IMR-90 (cell line): ENCODE measurements at regions not wholly inside any gene's neighbourhood (a gene's known extent, or its start where the extent isn't known, plus 50 kb on each side); places are given as distances from the start of the nearest gene placed in this dataset.
A peak's percentile ranks its signal among the peaks of the same experiment; 100 is the strongest.

Experiments used
- ATAC-seq: fragments of 200-7000 bp; cut with Tn5 transposase; 2 replicates; pipeline ENCODE4 v1.9.1; 2020; ENCODE audit warnings: low read depth, mild to moderate bottlenecking, moderate library complexity
- BruUV-seq: library from RNA; stranded (reverse); fragments of 400-500 nt; replicated peaks from 2 replicates; lab custom pipeline; 2021; lab: Mats Ljungman, UMichigan
- CTCF ChIA-PET: fragments of 300-600 bp; formaldehyde crosslinking; extraction: SDS; loops from one replicate; lab custom pipeline; 2021; ENCODE audit warnings: antibody characterized with exemption; lab: Yijun Ruan, JAX
- POLR2A ChIA-PET: fragments of 300-600 bp; sonication (Branson Sonifier 250); formaldehyde crosslinking; loops from one replicate; lab custom pipeline; 2022; ENCODE audit warnings: antibody characterized with exemption; ENCODE audit not compliant: unreplicated experiment; lab: Charles Lee
- DNase-seq: peaks from one replicate; pipeline ENCODE4 v3.0.0; 2013
- H2AFZ ChIP-seq: replicated peaks from 2 replicates; pipeline ENCODE3; 2013; ENCODE audit warnings: low read length, mild to moderate bottlenecking; ENCODE audit not compliant: poor library complexity
- H2AK5ac ChIP-seq: 2 replicates; pipeline ENCODE4 v1.6.1; 2013; ENCODE audit warnings: low read depth, low read length, inconsistent platforms
- H2AK9ac ChIP-seq: replicated peaks from 2 replicates; pipeline ENCODE3; 2013; ENCODE audit warnings: mild to moderate bottlenecking, low read depth, low read length, moderate library complexity; ENCODE audit not compliant: poor library complexity
- H2BK120ac ChIP-seq: 2 replicates; pipeline ENCODE4 v1.6.1; 2013; ENCODE audit warnings: low read depth, low read length, inconsistent platforms
- H2BK15ac ChIP-seq: 3 replicates; pipeline ENCODE4 v1.6.1; 2013; ENCODE audit warnings: low read depth, low read length, inconsistent platforms
- H2BK20ac ChIP-seq: 2 replicates; pipeline ENCODE4 v1.6.1; 2013; ENCODE audit warnings: low read depth, mild to moderate bottlenecking, inconsistent platforms, low read length, moderate library complexity
- H2BK5ac ChIP-seq: 2 replicates; pipeline ENCODE4 v1.6.1; 2013; ENCODE audit warnings: mild to moderate bottlenecking, low read depth, low read length, inconsistent platforms; ENCODE audit not compliant: poor library complexity, severe bottlenecking
- H3K14ac ChIP-seq: replicated peaks from 2 replicates; pipeline ENCODE4 v1.6.1; 2013; ENCODE audit warnings: low read depth, low read length, inconsistent platforms
- H3K18ac ChIP-seq: 2 replicates; pipeline ENCODE4 v1.6.1; 2013; ENCODE audit warnings: low read depth, low read length, control low read depth
- H3K23ac ChIP-seq: 2 replicates; pipeline ENCODE4 v1.6.1; 2013; ENCODE audit warnings: low read depth, low read length, inconsistent platforms
- H3K27ac ChIP-seq: 2 replicates; pipeline ENCODE4 v1.5.1; 2013; ENCODE audit warnings: mild to moderate bottlenecking, control low read depth, low read length; ENCODE audit not compliant: insufficient read depth
- H3K27me3 ChIP-seq: 2 replicates; pipeline ENCODE4 v1.6.1; 2013; ENCODE audit warnings: low read length; ENCODE audit not compliant: control insufficient read depth, insufficient read depth
- H3K36me3 ChIP-seq: 2 replicates; pipeline ENCODE4 v1.6.1; 2013; ENCODE audit warnings: low read length, mixed read lengths; ENCODE audit not compliant: control insufficient read depth, insufficient read depth
- H3K4ac ChIP-seq: 2 replicates; pipeline ENCODE4 v1.6.1; 2013; ENCODE audit warnings: low read depth, low read length, inconsistent platforms
- H3K4me1 ChIP-seq: 2 replicates; pipeline ENCODE4 v1.6.1; 2013; ENCODE audit warnings: low read length, mixed read lengths; ENCODE audit not compliant: control insufficient read depth, insufficient read depth
- H3K4me2 ChIP-seq: 2 replicates; pipeline ENCODE4 v1.6.1; 2013; ENCODE audit warnings: low read depth, mild to moderate bottlenecking, control low read depth, low read length, moderate library complexity
- H3K4me3 ChIP-seq: 2 replicates; pipeline ENCODE4 v1.5.1; 2013; ENCODE audit warnings: low read depth, mild to moderate bottlenecking, control low read depth, low read length, moderate library complexity; ENCODE audit not compliant: insufficient read depth
- H3K56ac ChIP-seq: 2 replicates; pipeline ENCODE4 v1.6.1; 2013; ENCODE audit warnings: low read length, inconsistent platforms; ENCODE audit not compliant: insufficient read depth; ENCODE audit errors: extremely low read depth
- H3K79me1 ChIP-seq, 2 experiments: 2 replicates each; pipeline ENCODE4 v1.6.1; 2013; ENCODE audit warnings: low read length in 2 of 2, inconsistent platforms in 1 of 2, low read depth in 1 of 2
- H3K9ac ChIP-seq: 2 replicates; pipeline ENCODE4 v1.6.1; 2013; ENCODE audit warnings: low read depth, low read length, control low read depth
- H3K9me1 ChIP-seq: 2 replicates; pipeline ENCODE4 v1.6.1; 2013; ENCODE audit warnings: low read length, inconsistent platforms; ENCODE audit not compliant: insufficient read depth
- H3K9me3 ChIP-seq: 2 replicates; pipeline ENCODE4 v1.6.1; 2013; ENCODE audit warnings: low read length; ENCODE audit not compliant: control insufficient read depth, insufficient read depth
- H4K20me1 ChIP-seq: 2 replicates; pipeline ENCODE4 v1.6.1; 2013; ENCODE audit warnings: low read length, inconsistent platforms; ENCODE audit not compliant: insufficient read depth
- H4K5ac ChIP-seq: 2 replicates; pipeline ENCODE4 v1.6.1; 2013; ENCODE audit warnings: mild to moderate bottlenecking, low read depth, low read length, control low read depth
- H4K8ac ChIP-seq, 2 experiments: 2 replicates each; pipeline ENCODE4 v1.6.1; 2013; ENCODE audit warnings: low read depth in 2 of 2, low read length in 2 of 2, control low read depth in 1 of 2, inconsistent platforms in 1 of 2
- H4K91ac ChIP-seq: 2 replicates; pipeline ENCODE4 v1.6.1; 2013; ENCODE audit warnings: low read depth, low read length, inconsistent platforms; ENCODE audit not compliant: insufficient read depth
- CHD1 ChIP-seq: IDR thresholded peaks from 2 replicates; pipeline ENCODE4 v1.6.1; 2012; ENCODE audit warnings: low read depth, low read length, improper control_type of control experiment
- ELK1 ChIP-seq: fragments of 150-350 bp; IDR thresholded peaks from 2 replicates; pipeline ENCODE4 v1.6.1; 2016; ENCODE audit warnings: low read depth, mild to moderate bottlenecking, low read length, moderate library complexity, borderline replicate concordance
- MAFK ChIP-seq: IDR thresholded peaks from 2 replicates; pipeline ENCODE4 v1.6.1; 2012; ENCODE audit warnings: low read depth, low read length, improper control_type of control experiment
- MAZ ChIP-seq: IDR thresholded peaks from 2 replicates; pipeline ENCODE4 v1.6.1; 2012; ENCODE audit warnings: low read depth, mild to moderate bottlenecking, low read length, improper control_type of control experiment, moderate library complexity, borderline replicate concordance
- MXI1 ChIP-seq: IDR thresholded peaks from 2 replicates; pipeline ENCODE4 v1.6.1; 2012; ENCODE audit warnings: low read depth, mild to moderate bottlenecking, low read length, moderate library complexity, borderline replicate concordance
- NFE2L2 ChIP-seq: fragments of 150-350 bp; IDR thresholded peaks from 2 replicates; pipeline ENCODE4 v1.6.1; 2016; ENCODE audit warnings: low read depth, mild to moderate bottlenecking, low read length
- RAD21 ChIP-seq: IDR thresholded peaks from 2 replicates; pipeline ENCODE4 v1.6.1; 2012; ENCODE audit warnings: low read length, improper control_type of control experiment
- RCOR1 ChIP-seq: IDR thresholded peaks from 2 replicates; pipeline ENCODE4 v1.6.1; 2012; ENCODE audit warnings: mild to moderate bottlenecking, low read length, improper control_type of control experiment; ENCODE audit not compliant: insufficient replicate concordance
- RFX5 ChIP-seq: IDR thresholded peaks from 2 replicates; pipeline ENCODE4 v1.8.0; 2012; ENCODE audit warnings: low read depth, mild to moderate bottlenecking, low read length, moderate library complexity
- SMC3 ChIP-seq: fragments of 150-350 bp; IDR thresholded peaks from 2 replicates; pipeline ENCODE4 v1.6.1; 2016; ENCODE audit warnings: low read depth, mild to moderate bottlenecking, antibody characterized with exemption, low read length, moderate library complexity
- USF2 ChIP-seq: fragments of 150-350 bp; IDR thresholded peaks from 2 replicates; pipeline ENCODE4 v1.6.1; 2017; ENCODE audit warnings: mild to moderate bottlenecking, antibody characterized with exemption, low read length, low read depth
- WGBS, 2 experiments: methylation state at CpG; one replicate each; pipeline versions ENCODE4 v1.1.5 to v1.1.7; 2013; ENCODE audit warnings: missing lambda C conversion rate in 2 of 2; ENCODE audit not compliant: insufficient read length in 1 of 2; ENCODE audit errors: extremely low coverage in 2 of 2; 5-methylcytosine and 5-hydroxymethylcytosine counted together
- dilution Hi-C: fragments of 300-500 bp; cut with HindIII; formaldehyde crosslinking; loops from one replicate; pipeline ENCODE4 v1.14.3; 2018; ENCODE audit warnings: low sequenced_read_pairs; ENCODE audit not compliant: unreplicated experiment
- in situ Hi-C: fragments of 300-500 bp; cut with MboI; formaldehyde crosslinking; loops from 3 replicates; pipeline ENCODE4 v1.14.3; 2019; ENCODE audit warnings: low sequenced_read_pairs, inconsistent platforms, mixed read lengths
- intact Hi-C: fragments of 100-400 bp; cut with micrococcal nuclease; formaldehyde crosslinking; loops from 2 replicates; pipeline ENCODE4 v1.10.0; 2022

- intact Hi-C loops: no loop called here
- 95% methylated on average over 3 of the region's 3 CpGs; no CpG with 5 or more reads in 1 of the 2 experiments for WGBS, 2 experiments
- no peak overlapping the region for H4K91ac ChIP-seq
Measured at GRCh38 chr3:177726807-177727206, 529.5 kb upstream of the TBL1XR1 start.

More at GRCh38 chr3:177726807-177727206, 529.5 kb upstream of the TBL1XR1 start:
- no peak overlapping the region for H4K8ac ChIP-seq
- DNase-seq (no peak), ATAC-seq (no peak)
- no peak overlapping the region for H2BK5ac ChIP-seq
- no peaks in the 10 kb centered on the region for H3K79me1 ChIP-seq
- H2BK120ac ChIP-seq: 0 out of 2 replicates have a peak overlapping the region, but pooled peaks have one; percentile 48
- no peaks in the 10 kb centered on the region for H3K36me3 ChIP-seq
- H2AK9ac ChIP-seq: no peak overlapping the region
- no peaks in the 10 kb centered on the region for H4K20me1 ChIP-seq
- H3K4me2 ChIP-seq: no peak overlapping the region
- H3K9ac ChIP-seq: no peak overlapping the region
- H2BK20ac ChIP-seq: 0 out of 2 replicates have a peak overlapping the region, but pooled peaks have one; percentile 66
- ChIA-PET CTCF (no interaction called here), POLR2A (no interaction called here)
- H3K27me3 ChIP-seq: no peaks in the 10 kb centered on the region
- no peak overlapping the region; the same call in 1 of the 2 replicates for H4K5ac ChIP-seq
- H3K23ac ChIP-seq: no peak overlapping the region
- H3K18ac ChIP-seq: no peak overlapping the region
- H2AK5ac ChIP-seq: no peak overlapping the region
- H3K56ac ChIP-seq: no peak overlapping the region
- BruUV-seq: no TSS peak
- no peak overlapping the region for H3K4me3 ChIP-seq
- no peak overlapping the region; the same call in 2 of the 3 replicates for H2BK15ac ChIP-seq
- H3K9me3 ChIP-seq: no peaks in the 10 kb centered on the region
- H3K9me1 ChIP-seq: peaks cover 3% of the 10 kb centered on the region; the same call in 1 of the 2 replicates
- no peak for TF ChIP-seq RAD21
- no peak for TF ChIP-seq CHD1
- TF ChIP-seq MAFK: no peak
- no peak for TF ChIP-seq MXI1
- TF ChIP-seq ELK1: no peak
- TF ChIP-seq RFX5: no peak
- no peak for TF ChIP-seq SMC3
- no peak for TF ChIP-seq MAZ
- no peak for TF ChIP-seq RCOR1
- TF ChIP-seq USF2: no peak
- no peak for TF ChIP-seq NFE2L2
- no peak overlapping the region for H3K27ac ChIP-seq
- in situ Hi-C loops: no loop called here
- H3K4me1 ChIP-seq: peaks cover 4% of the 10 kb centered on the region
- peak overlapping the region; percentile 31; the same call in 1 of the 2 replicates for H3K4ac ChIP-seq
- dilution Hi-C loops: no loop called here
- peak overlapping the region; percentile 38 for H2AFZ ChIP-seq
- peak overlapping the region; percentile 19 for H3K14ac ChIP-seq
